ENCODE measurements at regions not wholly inside any gene's neighbourhood (a gene's known extent, or its start where the extent isn't known, plus 50 kb on each side); places are given as distances from the start of the nearest gene placed in this dataset.
"Not testable (repeated sequence)": the region's sequence is repeated elsewhere in the genome, so short reads cannot be mapped to it uniquely, and the experiment has no call there.

- DNase-seq, result no peak
Observed at GRCh38 chr1:209100460-209100859, 483.1 kb upstream of the CAMK1G start.

- no peak for DNase-seq
Observed at GRCh38 chr1:209101106-209101505, 482.4 kb upstream of the CAMK1G start.

- no peak for DNase-seq
Observed at GRCh38 chr1:209102120-209102519, 481.4 kb upstream of the CAMK1G start.

- no peak for DNase-seq
Observed at GRCh38 chr1:209102531-209102930, 481.0 kb upstream of the CAMK1G start.

GRCh38 chr1:209103092-209103491 lies 480.4 kb upstream of the CAMK1G start:
- DNase-seq, result peak; percentile 67

- DNase-seq, result no peak
Observed at GRCh38 chr1:209104646-209105045, 478.9 kb upstream of the CAMK1G start.

GRCh38 chr1:209105701-209106100 lies 477.8 kb upstream of the CAMK1G start:
- DNase-seq, result no peak

GRCh38 chr1:209106237-209106741 lies 477.2 kb upstream of the CAMK1G start:
- DNase-seq, result peak; percentile 89

GRCh38 chr1:209106861-209107260 lies 476.7 kb upstream of the CAMK1G start:
- DNase-seq, result no peak

- no peak for DNase-seq
Observed at GRCh38 chr1:209107535-209107934, 476.0 kb upstream of the CAMK1G start.

GRCh38 chr1:209109001-209109785 lies 474.3 kb upstream of the CAMK1G start:
- DNase-seq, result no peak

GRCh38 chr1:209113521-209113920 lies 470.0 kb upstream of the CAMK1G start:
- DNase-seq, result no peak

- no peak for DNase-seq
Observed at GRCh38 chr1:209116705-209117104, 466.8 kb upstream of the CAMK1G start.

GRCh38 chr1:209123601-209124000 lies 459.9 kb upstream of the CAMK1G start:
- DNase-seq, result no peak

GRCh38 chr1:209129091-209129490 lies 454.4 kb upstream of the CAMK1G start:
- DNase-seq, result not testable (repeated sequence)

- no peak for DNase-seq
Observed at GRCh38 chr1:209130886-209131285, 452.6 kb upstream of the CAMK1G start.

GRCh38 chr1:209132736-209133467 lies 450.6 kb upstream of the CAMK1G start:
- no peak for DNase-seq

GRCh38 chr1:209134001-209134400 lies 449.5 kb upstream of the CAMK1G start:
- no peak for DNase-seq

- no peak for DNase-seq
Observed at GRCh38 chr1:209143916-209144315, 439.6 kb upstream of the CAMK1G start.

GRCh38 chr1:209150114-209150513 lies 433.4 kb upstream of the CAMK1G start:
- DNase-seq, result no peak

- no peak for DNase-seq
Observed at GRCh38 chr1:209153411-209153810, 430.1 kb upstream of the CAMK1G start.

- DNase-seq, result no peak
Observed at GRCh38 chr1:209154912-209155311, 428.6 kb upstream of the CAMK1G start.

GRCh38 chr1:209155546-209155945 lies 428.0 kb upstream of the CAMK1G start:
- DNase-seq, result no peak

GRCh38 chr1:209156991-209157390 lies 426.5 kb upstream of the CAMK1G start:
- no peak for DNase-seq

All from NCI-H524 treated with DMSO at 0.1 percent for 48 hours (cell line).